ENCODE measurements at regions not wholly inside any gene's neighbourhood (a gene's known extent, or its start where the extent isn't known, plus 50 kb on each side); places are given as distances from the start of the nearest gene placed in this dataset.
A peak's percentile ranks its signal among the peaks of the same experiment; 100 is the strongest.

DNA sequence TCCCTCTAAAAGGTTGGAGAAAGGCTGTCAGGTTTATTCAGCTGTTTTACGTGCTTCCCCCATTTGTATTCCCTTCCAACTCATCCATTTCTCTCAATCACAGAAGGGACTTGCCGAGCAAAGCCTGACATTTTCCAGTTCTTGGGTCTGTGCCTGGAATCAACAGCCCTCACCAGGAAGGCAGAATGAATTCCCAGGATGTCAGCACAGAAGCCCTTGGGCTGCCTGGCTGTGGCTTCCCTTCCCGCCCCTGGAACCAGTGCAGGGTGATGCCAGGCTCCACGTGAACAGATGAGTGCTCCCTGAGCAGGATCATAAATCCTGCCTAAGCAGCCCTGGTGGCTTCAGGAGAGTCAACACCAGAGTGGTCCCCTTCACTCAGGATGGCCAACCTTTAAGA lies 86.1 kb upstream of the CD83 start:
- DNase-seq, result no peak

DNA sequence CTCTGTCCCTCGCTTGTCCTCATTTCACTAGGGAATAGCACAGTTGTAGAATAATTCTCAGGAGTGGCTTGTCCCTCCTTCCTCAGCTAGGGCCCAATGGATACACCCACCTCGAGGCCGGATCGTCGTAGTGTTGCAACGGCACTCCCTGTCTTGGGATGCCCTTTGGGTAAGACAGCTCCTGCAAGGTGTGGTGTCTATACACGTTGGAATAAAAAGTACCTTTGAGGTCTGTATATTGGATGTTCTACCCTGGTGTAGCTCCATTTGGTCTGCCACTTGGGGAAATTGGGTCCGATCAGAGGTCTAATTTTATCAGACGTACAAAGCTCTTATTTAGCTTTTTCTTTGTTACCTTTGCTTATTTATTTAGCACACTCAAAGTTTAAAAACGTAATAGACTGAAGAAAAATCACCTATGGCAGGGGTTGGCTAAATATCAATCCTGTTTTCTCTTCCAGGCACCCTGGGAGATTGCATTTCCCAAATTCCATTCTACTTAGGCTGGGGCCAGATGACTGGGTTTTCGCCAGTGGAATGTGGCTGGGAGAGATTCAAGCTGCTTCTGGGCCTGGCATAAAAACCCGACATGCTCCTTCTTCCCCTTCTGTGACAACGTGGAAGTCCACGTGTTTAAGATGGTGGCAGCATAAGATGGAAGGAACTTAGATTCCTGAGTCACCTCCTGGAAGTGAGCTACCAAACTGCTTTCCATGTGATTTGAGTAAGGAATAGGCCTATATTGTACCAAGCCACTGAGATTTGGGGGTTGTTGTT lies 82.3 kb upstream of the CD83 start:
- DNase-seq, result no peak

DNA sequence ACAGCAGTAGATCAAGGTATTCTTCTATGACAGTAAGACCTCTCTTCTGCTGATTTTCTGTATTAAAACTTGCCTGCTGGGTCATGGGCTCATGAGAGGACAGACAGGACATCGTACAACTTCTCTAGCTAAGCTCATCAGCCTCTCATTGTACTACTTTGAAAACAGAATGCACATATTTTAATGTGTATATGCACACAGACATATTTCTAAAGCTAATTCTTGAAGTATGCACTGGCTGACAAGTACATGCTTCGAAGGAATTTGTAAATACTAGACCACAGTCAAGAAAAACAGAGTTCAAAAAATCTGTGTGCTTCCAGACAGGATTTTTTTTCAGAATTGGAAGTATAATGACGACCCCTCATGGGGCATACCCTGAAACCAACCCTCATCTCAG lies 81.7 kb upstream of the CD83 start:
- DNase-seq, result no peak

DNA sequence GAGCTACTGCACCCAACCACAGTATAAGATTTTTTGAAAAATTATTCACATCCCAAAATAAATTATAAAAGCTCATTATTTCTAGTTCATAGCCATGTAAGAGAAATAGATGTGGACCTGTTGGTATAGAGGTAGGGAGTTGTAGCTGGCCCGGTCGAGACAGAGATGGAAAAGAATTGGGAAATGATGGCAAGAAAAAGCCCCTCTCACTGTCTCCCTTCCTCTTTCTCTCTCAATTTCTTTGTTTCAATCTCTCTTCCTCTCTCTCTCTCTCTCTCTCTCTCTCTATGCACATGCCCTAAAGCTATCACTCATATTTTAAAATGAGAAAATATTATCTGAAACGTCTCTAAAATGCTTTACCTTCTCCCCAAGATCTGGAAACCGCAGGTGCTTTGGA lies 80.7 kb upstream of the CD83 start:
- DNase-seq, result no peak

DNA sequence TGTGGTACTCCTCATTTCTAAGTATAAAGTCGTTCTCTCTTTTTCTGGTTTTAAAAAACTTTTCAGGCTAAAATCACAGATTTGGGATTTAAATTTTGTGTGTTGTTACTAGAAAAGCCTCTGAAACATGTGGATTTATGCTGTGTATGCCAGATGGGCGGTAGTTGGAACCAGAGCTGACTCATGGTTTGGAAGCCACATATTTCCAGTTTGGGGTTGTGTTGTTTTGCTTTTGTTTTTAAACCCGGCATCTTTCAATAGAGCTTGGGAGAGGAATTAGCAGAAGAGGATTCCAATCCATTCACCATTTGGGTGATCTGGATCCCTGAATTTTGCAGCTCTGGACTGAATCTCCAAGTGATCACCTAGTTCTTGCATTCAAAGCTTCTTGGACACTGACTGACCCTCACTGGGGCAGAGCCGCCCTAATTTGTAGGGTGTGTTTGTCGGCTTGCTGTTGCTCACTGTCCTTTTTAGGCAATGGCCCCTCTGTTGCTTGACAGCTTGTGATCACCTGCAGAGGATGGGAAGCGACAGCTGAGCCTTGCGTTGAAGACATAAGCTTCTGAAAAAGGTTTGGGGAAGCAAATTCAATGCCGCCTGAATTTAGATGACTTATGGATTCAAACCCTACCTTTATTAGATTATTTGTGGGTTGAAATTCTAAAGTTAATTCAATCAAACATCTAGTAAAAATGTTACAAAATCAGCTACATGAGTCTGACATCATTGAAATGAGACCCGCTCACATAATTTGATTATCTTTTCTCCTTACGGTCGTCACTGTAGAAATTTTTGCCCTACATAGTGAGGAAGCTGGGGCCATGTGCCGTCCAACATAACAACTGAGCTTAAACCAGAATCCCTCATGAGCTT lies 79.9 kb upstream of the CD83 start:
- DNase-seq, result no peak

DNA sequence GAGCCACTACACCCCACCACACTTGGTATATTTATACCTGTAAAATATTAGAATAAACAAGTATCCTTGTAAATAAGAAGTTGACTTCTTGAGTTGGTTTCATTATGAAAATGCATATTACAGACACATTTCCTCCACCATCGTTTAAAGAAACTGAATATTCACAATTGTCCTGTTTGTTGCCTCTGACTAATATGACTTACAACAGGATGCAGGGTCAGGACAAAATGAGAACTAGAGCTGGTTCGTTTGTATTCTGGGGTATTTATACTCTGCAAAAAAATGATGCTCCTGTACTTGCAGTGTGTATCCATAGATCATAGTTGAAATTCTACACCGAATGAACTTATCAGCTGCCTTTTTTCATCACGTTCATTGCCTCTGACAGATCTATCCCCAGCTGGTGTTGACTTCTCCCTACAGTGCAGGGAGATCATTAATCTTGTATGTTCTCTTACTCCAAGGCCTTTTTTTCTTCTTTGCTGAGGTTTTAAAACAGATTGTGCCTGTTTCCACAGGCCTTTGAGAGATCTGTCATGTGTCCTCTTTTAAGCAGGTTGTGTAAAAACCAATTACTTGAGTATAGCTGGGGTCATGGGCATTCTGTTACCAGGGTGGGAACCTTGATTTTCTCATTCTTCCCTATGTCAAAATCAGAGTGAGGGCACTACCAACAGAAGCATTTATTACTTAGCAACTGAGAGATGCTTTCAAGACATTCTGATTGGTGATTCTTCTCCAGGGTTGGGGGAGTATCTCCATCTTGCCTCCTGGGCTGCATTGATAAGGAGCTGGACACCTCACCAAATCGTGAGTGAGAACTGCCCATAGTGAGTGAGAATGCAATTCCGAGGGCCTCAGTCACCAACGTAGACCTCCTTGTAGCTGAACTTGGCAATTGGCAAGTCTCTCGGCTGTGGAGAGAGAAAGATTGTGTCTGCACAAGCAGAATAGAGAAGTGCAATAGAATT lies 78.8 kb upstream of the CD83 start:
- peak; percentile 54 for DNase-seq

DNA sequence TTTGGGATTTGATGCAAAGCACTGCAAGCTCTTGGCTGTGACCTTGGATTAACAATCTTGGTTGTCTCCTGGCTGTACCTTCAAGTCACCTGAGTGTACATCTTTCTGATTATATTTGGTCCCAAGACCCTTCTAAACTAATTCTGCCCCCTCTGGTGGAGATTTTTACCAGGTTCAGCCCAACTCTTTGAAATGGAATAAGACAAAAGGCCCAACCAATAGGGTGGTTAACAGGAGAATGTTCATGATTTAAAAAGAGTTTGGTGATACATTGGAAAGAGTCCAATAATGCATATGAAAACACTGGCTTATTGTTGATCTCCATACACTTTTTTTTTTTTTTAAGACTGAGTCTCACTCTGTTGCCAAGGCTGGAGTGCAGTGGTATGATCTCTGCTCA lies 77.5 kb upstream of the CD83 start:
- no peak for DNase-seq

DNA sequence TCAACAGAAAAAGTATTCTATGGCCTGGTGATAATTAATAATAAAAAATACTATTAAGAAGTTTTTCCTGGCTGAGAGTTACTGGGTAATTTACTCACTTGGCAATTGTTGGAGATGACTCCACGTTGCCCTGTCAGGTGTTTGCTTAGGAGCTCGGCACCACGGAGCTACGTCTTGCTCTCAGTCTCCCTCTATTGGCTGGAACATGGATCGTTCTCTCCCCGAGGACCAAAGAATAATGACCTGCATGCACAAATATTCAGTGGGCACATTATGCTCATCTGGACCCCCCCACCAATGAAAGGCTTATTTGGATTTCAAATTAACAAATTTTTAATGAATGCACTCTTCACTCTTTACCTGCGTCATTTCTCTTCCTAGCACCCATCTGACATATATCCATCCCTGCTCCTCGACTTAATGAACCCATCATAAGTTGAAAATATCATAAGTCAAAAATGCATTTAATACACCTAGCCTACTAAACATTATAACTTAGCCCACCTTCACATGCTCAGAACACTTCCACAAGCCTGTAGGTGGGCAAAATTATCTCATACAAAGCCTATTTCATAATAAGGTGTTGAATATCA lies 71.0 kb upstream of the CD83 start:
- DNase-seq, result peak; percentile 24

DNA sequence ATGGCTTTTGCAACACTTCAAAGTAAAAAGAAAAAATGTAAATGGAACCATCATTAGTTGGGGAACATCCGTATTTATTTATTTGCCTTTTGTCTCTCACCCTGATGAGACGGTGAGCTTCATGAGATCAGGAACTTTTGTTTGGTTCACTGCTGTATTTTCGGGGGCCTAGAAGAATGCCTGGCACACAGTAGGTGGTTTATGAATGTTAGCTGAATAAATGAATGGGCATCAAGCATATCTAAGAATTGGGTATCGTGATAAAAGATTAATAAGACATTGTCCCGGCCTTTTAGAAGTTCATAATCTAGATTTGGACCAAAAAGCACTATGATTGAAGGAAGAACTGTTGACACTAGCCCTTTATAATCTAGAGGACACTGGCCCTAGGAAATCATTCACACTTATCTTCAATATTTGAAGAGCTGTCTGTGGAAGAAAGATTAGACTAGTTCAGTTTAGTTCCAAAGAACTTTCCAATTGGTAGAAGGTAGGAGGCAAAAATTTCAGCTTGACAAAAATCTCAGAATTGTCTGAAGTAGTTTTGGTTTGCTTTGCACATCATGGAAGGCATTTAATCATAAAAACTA lies 70.3 kb upstream of the CD83 start:
- DNase-seq, result no peak

DNA sequence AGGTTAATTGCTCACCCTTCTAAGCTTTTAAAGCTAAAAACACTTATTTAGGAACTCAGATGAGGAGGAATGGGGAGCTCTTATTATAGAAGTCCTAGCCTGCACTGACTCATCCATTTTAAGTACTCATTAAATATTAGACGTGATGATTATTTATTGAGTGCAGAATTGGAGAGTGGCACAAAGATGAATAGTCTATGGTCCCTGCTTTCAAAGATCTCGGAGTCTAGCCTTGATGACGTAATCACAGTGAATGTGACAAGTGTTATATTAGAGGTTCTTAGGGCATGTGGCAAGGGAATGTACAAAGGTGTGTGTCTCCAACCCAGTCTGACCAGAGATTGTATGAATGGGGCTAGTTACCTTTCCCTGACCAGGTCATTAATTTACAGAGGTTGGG lies 68.7 kb upstream of the CD83 start:
- DNase-seq, result no peak

DNA sequence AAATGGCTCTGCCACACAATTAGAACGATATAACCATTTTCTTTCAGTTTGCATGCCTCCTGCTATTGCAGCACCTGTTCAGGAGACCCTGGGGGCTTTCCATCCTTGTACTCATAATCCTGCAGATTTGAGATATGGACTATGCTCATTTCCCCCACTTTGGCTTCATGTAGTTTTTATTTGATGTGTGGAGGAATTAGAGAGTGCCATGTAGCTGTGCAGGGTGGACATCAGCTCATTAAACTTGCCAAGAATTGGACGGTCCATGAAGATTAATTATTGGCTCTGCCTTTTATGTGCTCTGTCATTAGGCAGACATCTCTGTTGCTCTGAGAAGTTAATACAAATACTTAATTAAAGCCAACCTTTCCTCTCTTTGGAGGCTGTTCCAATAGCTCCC lies 66.2 kb upstream of the CD83 start:
- no peak for DNase-seq

DNA sequence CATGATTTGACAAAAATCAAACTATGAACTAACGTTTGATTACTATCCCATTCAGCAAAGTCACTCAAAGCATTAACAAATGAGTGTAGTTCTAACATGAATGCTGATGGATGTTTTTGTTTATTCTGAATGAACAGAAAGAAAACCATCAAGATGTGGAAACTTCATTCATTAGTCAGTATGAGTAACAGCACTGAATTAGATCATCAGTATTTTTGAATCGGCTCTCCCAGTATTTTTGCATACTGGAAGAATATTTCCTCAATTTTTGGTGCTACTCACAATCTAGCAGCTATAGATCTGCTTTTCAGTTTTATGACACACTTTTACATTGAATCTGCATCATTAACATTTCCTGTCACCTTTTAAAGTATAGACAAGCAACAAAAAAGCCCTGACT lies 63.8 kb upstream of the CD83 start:
- no peak for DNase-seq

DNA sequence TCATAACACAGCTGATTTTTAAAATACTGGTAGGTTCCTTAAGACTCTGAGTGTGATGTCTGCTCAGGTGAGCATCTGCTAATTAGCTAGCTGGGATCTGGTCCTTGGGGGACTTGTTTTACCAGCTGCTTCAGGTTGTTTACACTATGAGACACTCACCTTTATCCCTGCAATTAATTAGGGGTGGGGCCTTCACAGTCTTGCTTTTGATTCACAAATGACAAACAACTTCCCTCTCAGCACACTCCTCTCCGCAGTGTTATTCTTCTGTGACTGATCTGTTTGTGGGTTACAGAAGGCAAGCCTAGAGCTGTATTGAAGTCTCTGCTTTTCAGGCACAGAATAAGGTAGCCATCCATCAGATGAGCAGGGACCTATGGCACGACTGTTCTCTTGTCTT lies 62.0 kb upstream of the CD83 start:
- DNase-seq, result peak; percentile 82

DNA sequence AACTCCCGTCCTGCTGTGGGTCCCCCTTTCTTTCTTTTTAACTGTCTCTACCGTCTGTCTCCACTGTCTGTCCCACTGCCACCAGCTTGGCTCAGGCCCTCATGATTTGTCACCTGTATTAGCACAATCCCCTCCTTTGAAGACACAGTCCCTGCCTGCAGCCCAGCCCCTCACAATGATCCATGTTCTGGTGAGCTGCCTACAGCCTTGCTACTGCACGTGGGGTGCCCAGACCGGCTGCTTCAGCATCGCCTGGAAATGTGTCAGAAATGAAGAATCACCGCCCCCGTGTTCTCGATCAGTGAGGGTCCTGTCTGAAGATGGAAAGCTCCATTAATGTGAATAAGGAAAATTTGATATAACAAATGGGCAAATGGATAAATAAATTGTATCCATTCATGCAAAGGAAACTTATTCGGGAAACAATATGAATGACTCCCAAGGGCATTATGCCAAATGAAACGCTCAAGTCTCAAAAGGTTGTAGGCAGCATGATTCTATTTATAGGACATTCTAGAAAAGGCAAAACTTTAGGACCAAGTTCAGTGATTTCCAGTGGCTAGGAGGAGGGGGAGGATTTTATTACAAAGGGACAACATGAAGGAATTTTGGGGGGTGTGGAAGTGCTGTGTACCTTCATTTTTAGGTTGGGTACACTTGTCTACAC lies 59.4 kb upstream of the CD83 start:
- no peak for DNase-seq

DNA sequence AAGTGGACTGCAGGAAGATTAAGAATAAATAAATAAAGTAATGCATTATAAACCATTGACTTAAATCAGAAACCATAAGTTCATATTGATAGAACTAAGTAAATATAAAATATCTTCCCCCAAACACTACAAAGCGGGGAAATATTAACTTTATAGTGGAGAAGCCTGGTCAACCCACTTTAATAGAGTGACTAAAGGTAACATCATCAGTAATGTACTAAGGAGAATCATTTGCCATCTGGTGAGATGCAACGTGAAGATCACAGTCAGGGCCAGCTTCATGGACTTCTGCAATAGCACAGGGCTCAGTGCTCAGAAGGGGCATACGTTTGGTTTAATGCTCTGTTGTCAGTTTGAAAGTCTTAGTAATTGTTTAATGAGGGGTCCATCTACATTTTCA lies 58.8 kb upstream of the CD83 start:
- DNase-seq, result no peak

DNA sequence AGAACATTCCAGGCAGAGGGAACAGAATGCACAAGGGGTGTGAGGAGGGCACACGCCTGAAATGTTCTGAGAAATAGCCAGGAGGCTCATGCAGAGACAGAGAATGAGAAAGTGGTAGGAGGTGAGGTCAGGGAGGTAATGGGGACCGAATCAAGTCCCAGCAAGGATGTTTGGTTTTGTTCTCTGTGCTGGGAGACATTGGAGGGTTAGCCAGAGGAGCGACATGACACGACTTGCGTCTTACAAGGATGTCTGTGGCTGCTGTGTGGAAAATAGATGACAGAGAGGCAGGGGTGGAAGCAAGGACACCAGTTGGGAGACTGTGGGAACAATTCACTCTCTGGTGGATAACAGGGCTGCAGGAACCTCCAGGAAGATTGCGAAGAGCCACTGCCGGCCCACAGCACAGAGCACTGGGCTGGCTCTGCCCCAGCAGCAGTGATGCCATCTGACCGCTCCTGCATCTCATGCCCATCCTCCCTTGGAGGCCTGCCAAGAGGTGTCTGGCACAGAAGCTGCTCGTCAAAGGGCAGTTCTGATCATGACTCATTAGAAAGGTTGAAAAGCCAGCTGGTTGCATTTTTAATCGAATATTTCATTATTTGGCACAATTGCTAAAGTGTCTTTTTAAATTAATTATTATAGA lies 57.7 kb upstream of the CD83 start:
- peak; percentile 77 for DNase-seq

DNA sequence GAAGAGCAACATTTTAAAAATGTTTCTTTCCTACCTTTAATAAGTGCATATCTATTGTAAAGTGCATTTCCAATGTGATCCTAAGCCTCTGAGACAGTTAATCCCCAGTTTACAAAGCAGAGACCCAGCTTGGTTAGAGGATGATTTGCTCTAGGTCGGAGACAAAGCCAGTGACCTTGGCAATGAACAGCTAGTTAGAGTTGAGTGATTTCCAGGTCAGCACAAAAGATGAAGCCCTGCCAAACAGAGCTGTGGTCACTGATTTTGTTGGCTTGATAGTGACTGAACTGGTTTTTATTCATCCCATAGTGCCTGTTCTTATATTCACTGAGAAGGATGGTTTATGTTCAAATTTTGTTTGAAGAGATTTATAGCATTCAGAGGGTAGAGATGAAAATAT lies 56.6 kb upstream of the CD83 start:
- no peak for DNase-seq

DNA sequence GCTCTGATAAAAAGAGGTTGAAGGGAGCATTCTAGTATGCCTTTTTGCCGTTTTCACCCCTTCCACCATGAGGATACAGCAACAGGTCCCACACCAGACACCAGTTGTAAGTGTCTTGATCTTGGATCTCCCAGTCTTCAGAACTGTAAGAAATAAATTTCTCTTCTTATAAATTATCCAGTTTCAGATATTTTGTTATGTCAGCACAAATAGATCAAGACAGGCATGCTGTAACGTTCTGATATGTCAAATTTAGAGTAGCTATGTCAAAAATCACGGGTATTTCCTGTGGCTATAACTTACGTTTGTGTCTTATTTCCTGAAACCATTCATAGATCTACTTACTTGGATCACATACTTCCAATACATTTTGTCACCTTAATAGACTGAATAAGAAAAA lies 55.9 kb upstream of the CD83 start:
- DNase-seq, result no peak

DNA sequence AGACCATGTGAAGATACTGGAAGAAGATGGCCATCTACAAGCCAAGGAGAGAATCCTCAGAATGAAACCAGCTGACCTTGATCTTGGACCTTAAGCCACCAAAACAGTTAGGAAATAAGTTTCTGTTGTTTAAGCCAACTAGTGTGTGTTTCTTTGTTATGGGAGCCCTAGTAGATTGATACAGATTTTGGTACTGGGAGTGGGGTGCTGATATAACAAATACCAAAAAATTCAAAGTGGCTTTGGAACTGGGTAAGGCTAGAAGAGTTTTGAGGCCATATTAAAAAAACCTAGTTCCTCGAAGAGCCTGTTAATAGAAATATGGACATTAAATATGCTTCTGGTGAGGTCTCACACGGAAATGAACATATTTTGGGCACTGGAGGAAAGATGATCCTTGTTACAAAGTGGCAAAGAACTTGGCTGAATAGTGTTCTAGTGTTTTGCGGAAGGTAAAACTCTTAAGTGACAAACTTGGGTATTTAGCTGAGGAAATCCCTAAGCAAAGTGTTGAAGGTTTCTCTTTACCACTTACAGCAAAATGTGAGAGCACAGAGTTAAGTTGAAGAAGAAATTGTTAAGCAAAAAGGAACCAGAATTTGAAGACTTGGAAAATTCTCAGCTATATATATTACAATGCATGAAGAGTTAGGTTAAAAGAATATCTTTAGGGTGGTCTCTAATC lies 55.1 kb upstream of the CD83 start:
- DNase-seq, result no peak

DNA sequence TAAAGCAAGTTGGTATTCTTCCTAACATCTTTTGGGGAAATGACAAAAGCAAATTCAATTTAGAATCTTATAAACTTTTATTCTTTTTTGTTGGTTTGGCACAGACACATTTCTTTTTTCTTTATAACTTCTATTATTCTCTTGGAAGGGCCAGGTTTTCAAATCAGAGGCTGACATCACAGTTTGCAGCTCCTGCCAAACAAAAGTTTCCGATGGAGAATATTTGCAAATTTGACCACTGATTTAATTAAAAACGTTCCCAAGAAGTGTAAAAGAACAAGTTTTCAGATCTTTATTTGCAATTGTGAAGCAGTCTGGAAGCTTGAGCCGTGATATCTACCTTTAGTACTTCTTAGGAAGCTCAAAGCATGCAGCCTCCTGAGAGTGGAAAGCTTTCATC lies 53.8 kb upstream of the CD83 start:
- DNase-seq, result no peak

DNA sequence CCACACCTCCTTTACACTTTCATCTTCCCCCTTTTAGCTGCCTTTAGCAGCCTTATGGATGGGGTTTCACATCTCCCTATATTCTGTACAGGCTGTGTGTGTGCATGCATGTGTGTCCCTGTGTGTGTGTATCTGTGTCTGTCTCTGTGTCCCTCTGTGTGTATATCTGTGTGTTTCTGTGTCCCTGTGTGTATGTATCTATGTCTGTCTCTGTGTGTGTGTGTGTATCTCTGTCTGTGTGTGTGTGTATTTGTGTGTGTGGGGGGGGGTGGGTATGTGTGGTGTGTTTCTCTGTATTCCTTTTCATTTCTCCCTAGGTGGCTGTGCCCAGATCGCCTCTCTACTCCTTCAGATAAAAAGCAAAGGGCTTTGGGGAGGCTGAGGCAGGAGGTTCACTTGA lies 52.2 kb upstream of the CD83 start:
- no peak for DNase-seq
